SU-DHL-6 (cell line): ENCODE measurements at regions not wholly inside any gene's neighbourhood (a gene's known extent, or its start where the extent isn't known, plus 50 kb on each side); places are given as distances from the start of the nearest gene placed in this dataset.

Experiments
- H2AFZ ChIP-seq: fragments of 200-600 bp; sonication (generic); 2 replicates; pipeline ENCODE4 v1.6.1; 2014; ENCODE audit warnings: low read depth, mild to moderate bottlenecking, moderate library complexity, mixed read lengths, antibody characterized with exemption, low read length; ENCODE audit not compliant: severe bottlenecking
- H3F3A ChIP-seq: fragments of 200-600 bp; shearing (Covaris generic); 2 replicates; pipeline ENCODE4 v1.6.0; 2016; ENCODE audit warnings: antibody characterized with exemption, mild to moderate bottlenecking; ENCODE audit not compliant: insufficient read depth
- H3K27ac ChIP-seq: fragments of 200-600 bp; sonication (generic); 2 replicates; pipeline ENCODE4 v1.5.1; 2016; ENCODE audit warnings: low read depth, mild to moderate bottlenecking, low read length, moderate library complexity, mixed read lengths
- H3K27me3 ChIP-seq: fragments of 200-600 bp; sonication (generic), shearing (Covaris generic); 2 replicates; pipeline ENCODE4 v1.6.0; 2014; ENCODE audit warnings: mild to moderate bottlenecking, low read length
- H3K36me3 ChIP-seq: fragments of 200-600 bp; sonication (generic); 2 replicates; pipeline ENCODE4 v1.6.1; 2014; ENCODE audit warnings: mild to moderate bottlenecking, low read length, mixed read lengths
- H3K4me2 ChIP-seq: fragments of 300-600, 200-600 bp; shearing (Covaris generic), sonication (generic); 2 replicates; pipeline ENCODE4 v1.6.0; 2014; ENCODE audit warnings: low read length, low read depth, mild to moderate bottlenecking; ENCODE audit not compliant: poor library complexity, severe bottlenecking
- H3K4me3 ChIP-seq: fragments of 200-600 bp; sonication (generic); 2 replicates; pipeline ENCODE4 v1.5.1; 2014; ENCODE audit warnings: antibody characterized with exemption, low read length, mild to moderate bottlenecking, mixed read lengths; ENCODE audit not compliant: insufficient read depth, poor library complexity, severe bottlenecking
- H3K79me2 ChIP-seq: fragments of 200-600 bp; sonication (generic); 2 replicates; pipeline ENCODE4 v1.6.1; 2014; ENCODE audit warnings: mild to moderate bottlenecking, low read length, moderate library complexity; ENCODE audit not compliant: insufficient read depth
- H3K9ac ChIP-seq: fragments of 200-600 bp; sonication (generic); 2 replicates; pipeline ENCODE4 v1.7.0; 2014; ENCODE audit warnings: mild to moderate bottlenecking, low read length
- H3K9me2 ChIP-seq: fragments of 200-600 bp; sonication (generic); replicated peaks from 2 replicates; pipeline ENCODE4 v1.6.1; 2014; ENCODE audit warnings: low read length; ENCODE audit not compliant: insufficient read depth
- H3K9me3 ChIP-seq: fragments of 200-600 bp; sonication (generic); 2 replicates; pipeline ENCODE4 v1.6.1; 2014; ENCODE audit warnings: low read length, mixed read lengths; ENCODE audit not compliant: insufficient read depth
- H4K20me1 ChIP-seq: fragments of 200-600 bp; sonication (generic); 2 replicates; pipeline ENCODE4 v1.6.1; 2014; ENCODE audit warnings: low read depth, mild to moderate bottlenecking, antibody characterized with exemption, low read length, moderate library complexity, mixed read lengths
- CTCF ChIP-seq: fragments of 200-600 bp; sonication (generic); IDR thresholded peaks from one replicate; pipeline ENCODE4 v1.5.1; 2017; ENCODE audit warnings: antibody characterized with exemption, mild to moderate bottlenecking, low read length, moderate library complexity; ENCODE audit not compliant: insufficient read depth, poor library complexity, severe bottlenecking
- EZH2phosphoT487 ChIP-seq: fragments of 200-600 bp; sonication (generic), shearing (Covaris generic); conservative IDR thresholded peaks from 2 replicates; pipeline ENCODE4 v1.6.1; 2018; ENCODE audit warnings: mild to moderate bottlenecking, antibody characterized with exemption, low read length, moderate library complexity, mixed read lengths

GRCh38 chr2:7974936-7975335 is 706.9 kb upstream of the ID2 start:
- H3K79me2 ChIP-seq: no peaks in the 10 kb centered on the region
- no peaks in the 10 kb centered on the region for H3K27me3 ChIP-seq
- TF ChIP-seq CTCF (no peak), EZH2phosphoT487 (no peak)
- H2AFZ ChIP-seq: no peak overlapping the region
- no peaks in the 10 kb centered on the region for H3F3A ChIP-seq
- H3K36me3 ChIP-seq: no peaks in the 10 kb centered on the region
- no peaks in the 10 kb centered on the region for H3K9me3 ChIP-seq
- no peak overlapping the region for H3K4me2 ChIP-seq
- no peak overlapping the region for H3K4me3 ChIP-seq
- no peak overlapping the region for H3K9ac ChIP-seq
- no peaks in the 10 kb centered on the region for H3K9me2 ChIP-seq
- H3K27ac ChIP-seq: no peak overlapping the region
- no peaks in the 10 kb centered on the region for H4K20me1 ChIP-seq

- Histone ChIP-seq H3K4me3 (no peak overlapping the region), H2AFZ (no peak overlapping the region), H3K9me2 (no peaks in the 10 kb centered on the region), H3K36me3 (no peaks in the 10 kb centered on the region), H3F3A (no peaks in the 10 kb centered on the region), H3K4me2 (no peak overlapping the region), H3K27ac (no peak overlapping the region), H3K79me2 (no peaks in the 10 kb centered on the region), H4K20me1 (no peaks in the 10 kb centered on the region), H3K9me3 (no peaks in the 10 kb centered on the region), H3K9ac (no peak overlapping the region), H3K27me3 (no peaks in the 10 kb centered on the region)
- TF ChIP-seq CTCF (no peak), EZH2phosphoT487 (no peak)
Measured at GRCh38 chr2:7976206-7976605, 705.6 kb upstream of the ID2 start.

- Histone ChIP-seq H3F3A (no peaks in the 10 kb centered on the region), H3K36me3 (no peaks in the 10 kb centered on the region), H3K27me3 (no peaks in the 10 kb centered on the region), H3K4me2 (no peak overlapping the region), H3K9ac (no peak overlapping the region), H3K27ac (no peak overlapping the region), H3K79me2 (no peaks in the 10 kb centered on the region), H3K9me3 (no peaks in the 10 kb centered on the region), H3K9me2 (no peaks in the 10 kb centered on the region), H3K4me3 (no peak overlapping the region), H4K20me1 (no peaks in the 10 kb centered on the region), H2AFZ (no peak overlapping the region)
- TF ChIP-seq CTCF (no peak), EZH2phosphoT487 (no peak)
Measured at GRCh38 chr2:7977981-7978380, 703.9 kb upstream of the ID2 start.

- H3K36me3 ChIP-seq: no peaks in the 10 kb centered on the region
- no peaks in the 10 kb centered on the region for H3K27me3 ChIP-seq
- no peaks in the 10 kb centered on the region for H4K20me1 ChIP-seq
- no peak overlapping the region for H2AFZ ChIP-seq
- no peak overlapping the region for H3K9ac ChIP-seq
- no peaks in the 10 kb centered on the region for H3K79me2 ChIP-seq
- TF ChIP-seq EZH2phosphoT487: no peak
- TF ChIP-seq CTCF: no peak
- H3K9me3 ChIP-seq: no peaks in the 10 kb centered on the region
- H3K4me2 ChIP-seq: no peak overlapping the region
- no peaks in the 10 kb centered on the region for H3F3A ChIP-seq
- no peaks in the 10 kb centered on the region for H3K9me2 ChIP-seq
- H3K27ac ChIP-seq: no peak overlapping the region
- no peak overlapping the region for H3K4me3 ChIP-seq
Measured at GRCh38 chr2:7982054-7982453, 699.8 kb upstream of the ID2 start.
